Fibroblast of lung (primary cell): ENCODE measurements at regions not wholly inside any gene's neighbourhood (a gene's known extent, or its start where the extent isn't known, plus 50 kb on each side); places are given as distances from the start of the nearest gene placed in this dataset.

ENCODE experiments used
- DNase-seq, 2 donors: peaks; one replicate each; pipeline versions ENCODE4 v3.0.0 to v3.0.0-alpha.2; 2010; ENCODE audit warnings: low read depth in 2 of 2
- H2AFZ ChIP-seq: 2 replicates; pipeline ENCODE4 v1.5.1; 2012; ENCODE audit warnings: low read length, control low read depth, inconsistent platforms
- H3K27ac ChIP-seq: 2 replicates; pipeline ENCODE4 v1.5.1; 2011; ENCODE audit warnings: low read length, control low read depth; ENCODE audit not compliant: insufficient read depth
- H3K27me3 ChIP-seq: 2 replicates; pipeline ENCODE4 v1.5.1; 2011; ENCODE audit warnings: mild to moderate bottlenecking, low read length; ENCODE audit not compliant: control insufficient read depth, insufficient read depth
- H3K36me3 ChIP-seq: 2 replicates; pipeline ENCODE4 v1.5.1; 2011; ENCODE audit warnings: low read length; ENCODE audit not compliant: control insufficient read depth, insufficient read depth
- H3K4me1 ChIP-seq: 2 replicates; pipeline ENCODE4 v1.5.1; 2011; ENCODE audit warnings: low read length; ENCODE audit not compliant: control insufficient read depth, insufficient read depth; ENCODE audit errors: extremely low read depth
- H3K4me2 ChIP-seq: 2 replicates; pipeline ENCODE4 v1.5.1; 2011; ENCODE audit warnings: low read length, control low read depth; ENCODE audit not compliant: insufficient read depth; ENCODE audit errors: extremely low read depth
- H3K4me3 ChIP-seq, 4 experiments: fragments of 200-600 bp in 1 of 4; sonication (generic) in 1 of 4; replicated peaks in 1 of 4; 2 replicates each; pipeline ENCODE4 v1.5.1; 2011 to 2016; ENCODE audit warnings: low read length in 4 of 4, low read depth in 3 of 4, mild to moderate bottlenecking in 3 of 4, control low read depth in 2 of 4, inconsistent platforms in 1 of 4, mixed read lengths in 1 of 4; ENCODE audit not compliant: insufficient read depth in 1 of 4; ENCODE audit errors: control extremely low read depth in 1 of 4
- H3K79me2 ChIP-seq: 2 replicates; pipeline ENCODE4 v1.5.1; 2012; ENCODE audit warnings: mild to moderate bottlenecking, low read length, inconsistent platforms; ENCODE audit not compliant: control insufficient read depth, insufficient read depth
- H3K9ac ChIP-seq: 2 replicates; pipeline ENCODE4 v1.5.1; 2011; ENCODE audit warnings: mild to moderate bottlenecking, low read length, control low read depth; ENCODE audit not compliant: insufficient read depth
- H3K9me3 ChIP-seq: 2 replicates; pipeline ENCODE4 v1.5.1; 2012; ENCODE audit warnings: low read depth, low read length; ENCODE audit not compliant: control insufficient read depth, insufficient read depth
- H4K20me1 ChIP-seq: 2 replicates; pipeline ENCODE4 v1.5.1; 2011; ENCODE audit warnings: low read length; ENCODE audit not compliant: control insufficient read depth, insufficient read depth; ENCODE audit errors: extremely low read depth
- EZH2 ChIP-seq: IDR thresholded peaks from 2 replicates; pipeline ENCODE4 v1.5.1; 2012; ENCODE audit warnings: low read length, control low read depth, mild to moderate bottlenecking; ENCODE audit errors: missing control alignments
- TF ChIP-seq, protein P1 (sequence below), 2 donors: IDR thresholded peaks in 1 of 2; conservative IDR thresholded peaks in 1 of 2; 1 replicate in 1 of 2; 2 replicates in 1 of 2; pipeline ENCODE4 v1.5.1; 2011 to 2012; ENCODE audit warnings: low read length in 2 of 2, control low read depth in 1 of 2, inconsistent platforms in 1 of 2, low read depth in 1 of 2, mild to moderate bottlenecking in 1 of 2

GRCh38 chr1:221806984-221807383 lies 65.1 kb upstream of the DUSP10 start:
- Histone ChIP-seq H3K9me3 (no peaks in the 10 kb centered on the region), H3K79me2 (no peaks in the 10 kb centered on the region), H3K27ac (no peak overlapping the region), H3K4me3 (no peak overlapping the region), H3K9ac (no peak overlapping the region), H3K4me1 (peaks cover 9% of the 10 kb centered on the region), H4K20me1 (no peaks in the 10 kb centered on the region), H3K27me3 (no peaks in the 10 kb centered on the region), H2AFZ (no peak overlapping the region), H3K4me2 (no peak overlapping the region), H3K36me3 (no peaks in the 10 kb centered on the region)
- no peak for DNase-seq
- no peak for TF ChIP-seq EZH2
- TF ChIP-seq, protein P1, sequence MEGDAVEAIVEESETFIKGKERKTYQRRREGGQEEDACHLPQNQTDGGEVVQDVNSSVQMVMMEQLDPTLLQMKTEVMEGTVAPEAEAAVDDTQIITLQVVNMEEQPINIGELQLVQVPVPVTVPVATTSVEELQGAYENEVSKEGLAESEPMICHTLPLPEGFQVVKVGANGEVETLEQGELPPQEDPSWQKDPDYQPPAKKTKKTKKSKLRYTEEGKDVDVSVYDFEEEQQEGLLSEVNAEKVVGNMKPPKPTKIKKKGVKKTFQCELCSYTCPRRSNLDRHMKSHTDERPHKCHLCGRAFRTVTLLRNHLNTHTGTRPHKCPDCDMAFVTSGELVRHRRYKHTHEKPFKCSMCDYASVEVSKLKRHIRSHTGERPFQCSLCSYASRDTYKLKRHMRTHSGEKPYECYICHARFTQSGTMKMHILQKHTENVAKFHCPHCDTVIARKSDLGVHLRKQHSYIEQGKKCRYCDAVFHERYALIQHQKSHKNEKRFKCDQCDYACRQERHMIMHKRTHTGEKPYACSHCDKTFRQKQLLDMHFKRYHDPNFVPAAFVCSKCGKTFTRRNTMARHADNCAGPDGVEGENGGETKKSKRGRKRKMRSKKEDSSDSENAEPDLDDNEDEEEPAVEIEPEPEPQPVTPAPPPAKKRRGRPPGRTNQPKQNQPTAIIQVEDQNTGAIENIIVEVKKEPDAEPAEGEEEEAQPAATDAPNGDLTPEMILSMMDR (conservative IDR thresholded peaks at IDR 0.05 in 1 of 2, IDR thresholded peaks at IDR 0.05 in 1 of 2; ENCODE audit: low read depth in 1 of 2, low read length in 2 of 2) = no peak

DNA sequence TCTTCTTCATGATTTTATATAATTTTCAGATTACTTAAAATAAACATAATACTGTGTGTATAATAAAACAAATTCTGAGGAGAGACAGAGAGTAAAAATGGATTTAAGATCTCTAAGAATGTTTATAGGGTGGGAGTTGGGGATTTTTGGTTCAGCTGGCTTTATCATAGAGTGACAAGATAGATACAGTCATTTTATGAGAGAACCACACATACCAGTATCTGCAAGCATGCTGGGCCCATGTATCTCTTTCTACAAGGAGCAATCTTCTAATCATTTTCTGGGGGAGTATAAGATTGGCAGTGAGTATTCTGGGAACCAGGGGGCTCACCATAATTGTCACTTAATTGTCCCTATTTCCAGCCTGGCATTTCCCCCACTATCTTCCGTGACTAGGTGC lies 64.3 kb upstream of the DUSP10 start:
- Histone ChIP-seq H3K79me2 (no peaks in the 10 kb centered on the region), H3K4me2 (no peak overlapping the region), H3K9ac (no peak overlapping the region), H2AFZ (no peak overlapping the region), H3K27ac (no peak overlapping the region), H3K4me1 (peaks cover 10% of the 10 kb centered on the region), H3K9me3 (no peaks in the 10 kb centered on the region), H3K27me3 (no peaks in the 10 kb centered on the region), H4K20me1 (no peaks in the 10 kb centered on the region), H3K4me3 (no peak overlapping the region), H3K36me3 (no peaks in the 10 kb centered on the region)
- DNase-seq = no peak
- TF ChIP-seq EZH2 = no peak
- TF ChIP-seq, protein P1 (conservative IDR thresholded peaks at IDR 0.05 in 1 of 2, IDR thresholded peaks at IDR 0.05 in 1 of 2; ENCODE audit: low read depth in 1 of 2, low read length in 2 of 2) = no peak

DNA sequence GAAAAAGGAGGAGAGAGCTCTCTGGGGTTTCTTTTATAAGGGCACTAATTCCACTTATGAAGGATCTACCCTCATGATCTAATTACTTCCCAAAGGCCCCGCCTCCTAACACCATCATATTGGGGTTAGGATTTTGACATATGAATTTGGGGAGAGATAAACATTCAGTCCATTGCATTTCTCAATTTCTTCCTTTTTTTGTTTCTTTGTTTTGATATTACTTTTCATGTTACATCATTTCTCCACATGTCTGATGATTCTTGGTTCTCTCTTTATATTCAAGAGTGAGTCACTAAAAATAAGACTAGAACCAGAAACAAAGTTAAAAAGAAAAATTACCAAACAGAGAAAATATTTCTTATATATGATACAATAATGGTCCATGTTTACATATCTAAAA lies 63.2 kb upstream of the DUSP10 start:
- Histone ChIP-seq H3K27me3 (no peaks in the 10 kb centered on the region), H3K27ac (no peak overlapping the region), H3K79me2 (no peaks in the 10 kb centered on the region), H2AFZ (no peak overlapping the region), H4K20me1 (no peaks in the 10 kb centered on the region), H3K9me3 (no peaks in the 10 kb centered on the region), H3K36me3 (no peaks in the 10 kb centered on the region), H3K4me3 (no peak overlapping the region), H3K4me1 (peaks cover 10% of the 10 kb centered on the region), H3K4me2 (no peak overlapping the region), H3K9ac (no peak overlapping the region)
- no peak for TF ChIP-seq EZH2
- TF ChIP-seq, protein P1 (conservative IDR thresholded peaks at IDR 0.05 in 1 of 2, IDR thresholded peaks at IDR 0.05 in 1 of 2; ENCODE audit: low read depth in 1 of 2, low read length in 2 of 2) = no peak
- peak in 1 of 2 donors; percentile 32 for DNase-seq
